NT2/D1 (cell line): ENCODE measurements at regions not wholly inside any gene's neighbourhood (a gene's known extent, or its start where the extent isn't known, plus 50 kb on each side); places are given as distances from the start of the nearest gene placed in this dataset.

ENCODE experiments used
- SUZ12 ChIP-seq: IDR thresholded peaks from 2 replicates; pipeline ENCODE4 v1.6.1; 2011; ENCODE audit not compliant: insufficient read length, insufficient read depth; ENCODE audit errors: extremely low read depth
- YY1 ChIP-seq: IDR thresholded peaks from 2 replicates; pipeline ENCODE4 v1.6.1; 2011; ENCODE audit not compliant: insufficient read length, insufficient read depth
- ZNF274 ChIP-seq: IDR thresholded peaks from 2 replicates; pipeline ENCODE4 v1.6.1; 2011; ENCODE audit warnings: mild to moderate bottlenecking, low read depth, low read length

DNA sequence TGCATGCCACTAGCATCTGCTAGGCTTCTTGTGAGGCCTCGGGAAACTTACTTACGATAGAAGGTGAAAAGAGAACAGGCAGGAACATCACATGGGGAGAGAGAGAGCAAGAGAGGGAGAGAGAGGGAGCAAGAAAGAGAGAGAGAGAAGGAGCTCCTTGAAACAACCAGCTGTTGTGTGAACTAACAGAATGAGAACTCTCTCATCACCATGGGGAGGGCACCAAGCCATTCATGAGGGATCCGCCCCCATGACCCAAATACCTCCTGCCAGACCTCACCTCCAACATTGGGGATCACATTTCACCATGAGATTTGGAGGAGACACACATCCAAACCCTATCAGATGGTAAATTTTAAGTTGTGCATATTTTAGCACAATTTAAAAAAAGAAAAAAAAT, 1217.2 kb downstream of the TYW1 start:
- TF ChIP-seq SUZ12 (no peak), ZNF274 (no peak), YY1 (no peak)
